ENCODE measurements at regions not wholly inside any gene's neighbourhood (a gene's known extent, or its start where the extent isn't known, plus 50 kb on each side); places are given as distances from the start of the nearest gene placed in this dataset.

DNA sequence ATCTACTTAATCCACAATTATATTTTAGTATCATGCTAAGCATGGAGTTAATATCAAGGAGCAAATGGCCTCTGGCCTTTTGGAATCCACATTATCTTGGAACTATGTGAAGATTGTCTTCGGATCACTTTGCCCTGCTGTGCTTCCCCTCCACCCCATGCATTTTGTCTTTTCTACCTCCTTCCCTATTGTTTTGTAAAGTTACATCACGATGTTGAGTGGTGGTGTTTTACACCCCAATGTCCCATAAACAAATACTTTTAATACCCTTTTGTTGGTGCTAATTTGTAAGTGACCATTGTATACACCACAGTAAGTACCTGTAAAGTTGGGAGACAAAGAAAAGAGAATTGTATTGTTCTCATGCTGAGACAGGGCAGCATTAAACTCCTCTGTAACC, 258.4 kb upstream of the ZNF717 start:
- TF ChIP-seq, protein P1, sequence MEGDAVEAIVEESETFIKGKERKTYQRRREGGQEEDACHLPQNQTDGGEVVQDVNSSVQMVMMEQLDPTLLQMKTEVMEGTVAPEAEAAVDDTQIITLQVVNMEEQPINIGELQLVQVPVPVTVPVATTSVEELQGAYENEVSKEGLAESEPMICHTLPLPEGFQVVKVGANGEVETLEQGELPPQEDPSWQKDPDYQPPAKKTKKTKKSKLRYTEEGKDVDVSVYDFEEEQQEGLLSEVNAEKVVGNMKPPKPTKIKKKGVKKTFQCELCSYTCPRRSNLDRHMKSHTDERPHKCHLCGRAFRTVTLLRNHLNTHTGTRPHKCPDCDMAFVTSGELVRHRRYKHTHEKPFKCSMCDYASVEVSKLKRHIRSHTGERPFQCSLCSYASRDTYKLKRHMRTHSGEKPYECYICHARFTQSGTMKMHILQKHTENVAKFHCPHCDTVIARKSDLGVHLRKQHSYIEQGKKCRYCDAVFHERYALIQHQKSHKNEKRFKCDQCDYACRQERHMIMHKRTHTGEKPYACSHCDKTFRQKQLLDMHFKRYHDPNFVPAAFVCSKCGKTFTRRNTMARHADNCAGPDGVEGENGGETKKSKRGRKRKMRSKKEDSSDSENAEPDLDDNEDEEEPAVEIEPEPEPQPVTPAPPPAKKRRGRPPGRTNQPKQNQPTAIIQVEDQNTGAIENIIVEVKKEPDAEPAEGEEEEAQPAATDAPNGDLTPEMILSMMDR (IDR thresholded peaks at IDR 0.05; ENCODE audit: insufficient read depth, low read depth, low read length, missing control alignments), result no peak
- no peak for DNase-seq (ENCODE audit: low read depth)
- no peak overlapping the region for H3K4me3 ChIP-seq (ENCODE audit: low read depth, low read length)

DNA sequence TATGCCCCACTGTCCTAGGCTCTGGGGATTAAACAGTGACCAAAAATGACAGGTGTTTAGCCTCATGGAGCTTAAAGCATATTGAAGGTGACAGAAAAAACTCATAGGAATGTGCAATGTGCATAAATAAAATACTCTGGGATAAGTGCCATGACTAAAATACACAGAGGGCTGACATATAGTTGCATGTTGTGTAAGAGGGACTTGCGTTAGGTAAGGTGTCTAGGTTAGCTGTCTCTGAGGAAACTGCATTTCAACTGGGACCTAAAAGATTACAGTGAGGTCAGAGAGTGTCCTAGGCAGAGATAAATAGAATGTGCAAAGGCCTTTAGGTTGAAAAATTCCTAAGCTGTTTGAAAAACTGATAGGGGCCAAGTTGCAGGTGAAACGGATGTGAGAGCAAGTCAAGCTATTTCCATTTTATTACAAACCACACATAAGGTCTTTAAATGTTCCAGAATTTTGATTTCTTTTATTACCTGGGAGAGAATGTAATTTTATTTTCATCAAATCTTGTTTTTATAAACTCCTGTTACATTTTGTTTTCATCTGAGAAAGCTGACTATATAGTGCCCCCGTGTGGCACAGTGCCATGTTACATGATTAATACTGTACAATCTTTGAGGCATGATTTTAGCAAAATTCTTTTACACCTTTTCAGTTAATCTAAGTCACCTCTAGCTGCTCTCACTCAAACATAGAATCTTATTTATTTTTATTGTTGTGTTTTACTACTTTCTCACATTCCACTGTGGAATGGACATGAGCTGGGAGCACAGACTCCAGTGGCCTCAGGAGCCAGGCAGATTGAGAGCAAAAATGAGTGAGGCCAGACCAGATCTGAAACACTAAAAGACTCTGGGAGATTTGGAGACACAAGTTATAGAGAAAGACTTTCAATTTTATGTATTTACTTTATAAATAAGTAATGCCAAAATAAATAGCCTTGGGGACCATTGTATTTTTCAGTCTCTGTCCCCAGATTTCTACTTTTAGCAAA, 259.6 kb upstream of the ZNF717 start:
- H3K4me3 ChIP-seq (ENCODE audit: low read depth, low read length), result no peak overlapping the region
- TF ChIP-seq, protein P1 (IDR thresholded peaks at IDR 0.05; ENCODE audit: insufficient read depth, low read depth, low read length, missing control alignments), result peak; percentile 47
- DNase-seq (ENCODE audit: low read depth), result peak; percentile 34

DNA sequence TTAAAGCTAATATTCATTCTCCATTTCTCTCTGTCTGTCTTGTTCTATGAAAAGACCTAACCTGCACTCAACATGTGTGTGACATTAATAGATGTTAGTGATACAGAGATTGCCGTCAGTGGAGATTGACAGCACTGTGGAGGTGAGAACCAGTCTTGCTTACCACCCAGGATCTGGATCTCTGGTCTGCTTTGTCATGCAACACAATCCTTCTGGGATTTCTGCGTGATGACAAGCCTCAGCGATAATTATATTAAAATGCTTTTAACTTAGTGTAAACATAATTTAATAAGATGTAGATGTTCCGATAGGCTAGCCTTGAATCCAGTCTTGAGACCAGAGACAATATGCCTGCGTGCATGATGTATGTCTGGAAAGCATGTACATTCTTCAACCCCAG, 262.0 kb upstream of the ZNF717 start:
- TF ChIP-seq, protein P1 (IDR thresholded peaks at IDR 0.05; ENCODE audit: insufficient read depth, low read depth, low read length, missing control alignments), result no peak
- H3K4me3 ChIP-seq (ENCODE audit: low read depth, low read length), result no peak overlapping the region
- no peak for DNase-seq (ENCODE audit: low read depth)

DNA sequence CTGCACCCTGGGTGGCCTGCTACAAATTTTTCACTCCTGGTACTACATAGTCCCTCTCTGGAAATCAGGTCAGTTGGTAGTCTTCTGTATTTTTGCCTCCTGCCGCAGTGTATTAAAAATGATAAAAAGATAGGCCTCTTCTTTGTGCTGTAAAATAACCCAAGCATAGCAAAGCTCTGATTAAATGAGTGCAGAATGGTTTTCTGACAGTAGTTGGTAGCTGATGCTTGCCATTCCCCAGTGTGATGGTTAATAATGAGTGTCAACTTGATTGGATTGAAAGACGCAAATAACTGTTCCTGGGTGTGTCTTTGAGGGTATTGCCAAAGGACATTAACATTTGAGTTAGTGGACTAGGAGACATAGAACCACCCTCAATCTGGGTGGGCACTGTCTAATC, 264.4 kb upstream of the ZNF717 start:
- no peak overlapping the region for H3K4me3 ChIP-seq (ENCODE audit: low read depth, low read length)
- TF ChIP-seq, protein P1 (IDR thresholded peaks at IDR 0.05; ENCODE audit: insufficient read depth, low read depth, low read length, missing control alignments), result no peak
- no peak for DNase-seq (ENCODE audit: low read depth)

DNA sequence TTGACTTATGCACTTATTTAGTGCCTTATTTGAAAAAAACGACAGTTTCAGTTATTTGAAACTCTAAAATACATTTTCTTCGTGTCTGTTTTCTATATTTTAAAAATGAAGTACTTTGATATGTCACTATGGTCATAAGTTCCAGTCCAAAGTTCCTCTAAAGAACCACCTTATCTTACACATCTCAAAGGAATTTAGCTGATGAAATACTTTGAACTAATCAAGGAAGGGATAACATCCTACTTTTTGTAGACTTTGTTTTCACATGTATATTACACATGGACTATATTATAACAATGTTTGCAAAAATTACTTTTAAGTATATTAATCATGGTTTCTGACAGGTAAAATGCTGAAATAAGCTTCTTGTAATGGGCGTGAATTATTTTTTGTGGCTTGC, 265.8 kb upstream of the ZNF717 start:
- DNase-seq (ENCODE audit: low read depth), result no peak
- TF ChIP-seq, protein P1 (IDR thresholded peaks at IDR 0.05; ENCODE audit: insufficient read depth, low read depth, low read length, missing control alignments), result no peak
- H3K4me3 ChIP-seq (ENCODE audit: low read depth, low read length), result no peak overlapping the region

DNA sequence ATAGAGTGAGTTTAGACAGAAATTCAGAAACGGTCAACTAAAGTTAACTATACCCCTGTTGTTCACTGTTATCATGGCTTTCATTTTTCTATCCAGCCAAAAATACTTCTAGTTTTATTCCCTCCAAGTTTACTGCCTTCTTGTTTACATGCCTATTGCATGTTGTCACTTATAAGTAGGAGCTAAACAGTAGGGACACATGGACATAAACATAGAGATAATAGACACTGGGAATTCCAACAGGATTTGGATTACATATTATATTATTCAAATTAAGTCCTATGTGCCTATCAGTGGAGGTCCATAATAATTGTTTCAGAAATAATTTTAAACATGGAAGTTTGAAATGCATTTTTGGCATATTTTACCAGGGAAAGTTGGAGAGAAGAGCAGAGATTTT, 269.1 kb upstream of the ZNF717 start:
- TF ChIP-seq, protein P1 (IDR thresholded peaks at IDR 0.05; ENCODE audit: insufficient read depth, low read depth, low read length, missing control alignments), result no peak
- no peak for DNase-seq (ENCODE audit: low read depth)
- no peak overlapping the region for H3K4me3 ChIP-seq (ENCODE audit: low read depth, low read length)
